ENCODE measurements at regions not wholly inside any gene's neighbourhood (a gene's known extent, or its start where the extent isn't known, plus 50 kb on each side); places are given as distances from the start of the nearest gene placed in this dataset.

DNA sequence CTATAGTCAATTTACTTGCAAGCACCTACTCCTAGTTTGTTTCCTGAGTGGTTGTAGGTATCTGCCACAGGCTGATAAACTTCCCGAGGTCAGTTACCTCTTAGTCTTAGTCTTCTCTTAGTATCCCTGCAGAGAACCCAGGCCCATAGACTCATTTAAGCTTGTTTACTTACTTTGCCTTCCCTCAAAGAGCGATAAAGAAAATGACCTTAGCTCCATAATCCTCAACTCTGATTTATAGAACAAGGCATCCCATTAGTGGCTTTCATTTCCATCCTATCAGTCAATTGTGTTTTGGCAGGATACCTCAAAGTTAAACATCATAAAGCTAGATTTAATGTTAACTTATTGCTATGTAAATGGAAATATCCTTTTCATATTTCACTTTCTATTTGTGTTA lies 119.7 kb downstream of the UCHL5 start:
- TF ChIP-seq, protein P1, sequence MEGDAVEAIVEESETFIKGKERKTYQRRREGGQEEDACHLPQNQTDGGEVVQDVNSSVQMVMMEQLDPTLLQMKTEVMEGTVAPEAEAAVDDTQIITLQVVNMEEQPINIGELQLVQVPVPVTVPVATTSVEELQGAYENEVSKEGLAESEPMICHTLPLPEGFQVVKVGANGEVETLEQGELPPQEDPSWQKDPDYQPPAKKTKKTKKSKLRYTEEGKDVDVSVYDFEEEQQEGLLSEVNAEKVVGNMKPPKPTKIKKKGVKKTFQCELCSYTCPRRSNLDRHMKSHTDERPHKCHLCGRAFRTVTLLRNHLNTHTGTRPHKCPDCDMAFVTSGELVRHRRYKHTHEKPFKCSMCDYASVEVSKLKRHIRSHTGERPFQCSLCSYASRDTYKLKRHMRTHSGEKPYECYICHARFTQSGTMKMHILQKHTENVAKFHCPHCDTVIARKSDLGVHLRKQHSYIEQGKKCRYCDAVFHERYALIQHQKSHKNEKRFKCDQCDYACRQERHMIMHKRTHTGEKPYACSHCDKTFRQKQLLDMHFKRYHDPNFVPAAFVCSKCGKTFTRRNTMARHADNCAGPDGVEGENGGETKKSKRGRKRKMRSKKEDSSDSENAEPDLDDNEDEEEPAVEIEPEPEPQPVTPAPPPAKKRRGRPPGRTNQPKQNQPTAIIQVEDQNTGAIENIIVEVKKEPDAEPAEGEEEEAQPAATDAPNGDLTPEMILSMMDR (IDR thresholded peaks at IDR 0.05): no peak
- no peak overlapping the region for H3K27ac ChIP-seq
- FAIRE-seq: peak; percentile 91
- no peaks in the 10 kb centered on the region for H3K9me3 ChIP-seq
- intact Hi-C loops (cut with DNase I): no loop called here
- no peaks in the 10 kb centered on the region for H3K36me3 ChIP-seq
- no peak overlapping the region for H3K4me3 ChIP-seq
- WGBS, 2 donors: 61 to 64% methylated on average over 2 of the region's 2 CpGs
- no peak for ATAC-seq
- H3K4me1 ChIP-seq: no peaks in the 10 kb centered on the region
- no peaks in the 10 kb centered on the region for H3K27me3 ChIP-seq
- DNase-seq: no peak

DNA sequence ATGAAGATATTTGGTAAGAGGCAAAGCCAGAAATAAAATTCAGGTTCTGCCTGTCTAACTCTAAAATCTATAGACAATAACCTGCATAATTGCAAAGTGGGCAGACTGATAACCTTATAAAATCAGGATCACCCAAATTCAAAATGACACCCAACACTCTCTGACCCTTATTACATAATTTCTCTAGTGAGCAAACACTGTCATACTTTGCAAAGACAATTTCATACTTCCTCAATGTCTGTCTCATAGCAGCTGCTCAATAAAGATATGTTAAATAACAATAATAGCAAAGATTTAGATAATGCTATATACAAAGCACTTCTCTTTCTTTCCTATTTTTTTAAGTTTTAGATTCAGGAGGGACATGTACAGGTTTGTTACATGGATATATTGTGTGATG lies 118.5 kb downstream of the UCHL5 start:
- Histone ChIP-seq H3K27me3 (no peaks in the 10 kb centered on the region), H3K9me3 (no peaks in the 10 kb centered on the region), H3K36me3 (no peaks in the 10 kb centered on the region), H3K4me1 (no peaks in the 10 kb centered on the region), H3K27ac (no peak overlapping the region), H3K4me3 (no peak overlapping the region)
- TF ChIP-seq, protein P1 (IDR thresholded peaks at IDR 0.05): no peak
- no peak for FAIRE-seq
- no peak for DNase-seq
- no peak for ATAC-seq
- intact Hi-C loops (cut with DNase I): no loop called here

DNA sequence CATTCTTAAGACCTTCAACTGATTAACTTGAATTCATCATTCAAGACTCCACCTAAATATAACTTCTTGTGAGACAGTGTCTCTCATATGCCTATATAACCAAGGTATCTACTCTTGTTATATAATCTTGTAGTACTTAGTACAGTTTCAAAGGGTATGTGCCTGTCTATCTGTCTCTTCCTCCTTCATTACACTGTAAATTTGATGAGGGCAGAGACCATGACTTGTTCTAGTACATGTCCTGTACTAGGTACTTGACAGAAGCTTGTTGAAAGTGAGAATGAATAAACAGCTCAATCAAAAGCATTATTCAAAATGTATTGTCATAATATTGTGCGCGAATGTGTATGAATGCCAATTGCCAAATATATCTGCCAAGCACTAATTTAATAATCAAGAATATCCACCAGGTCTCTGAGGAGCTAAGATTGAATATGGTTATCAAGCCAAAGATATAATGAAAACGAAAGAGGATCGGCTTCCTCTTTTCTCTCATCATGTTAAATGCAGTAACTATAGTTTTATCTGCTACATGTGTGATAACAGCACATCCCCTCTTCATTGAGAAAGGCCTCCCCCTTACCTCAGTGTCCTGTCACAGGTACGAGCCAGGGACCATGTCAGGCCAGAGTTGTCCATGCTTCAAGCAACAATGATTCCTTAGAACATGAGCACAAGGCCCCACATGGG lies 117.3 kb downstream of the UCHL5 start:
- Histone ChIP-seq H3K9me3 (no peaks in the 10 kb centered on the region), H3K36me3 (no peaks in the 10 kb centered on the region), H3K4me1 (no peaks in the 10 kb centered on the region), H3K4me3 (no peak overlapping the region), H3K27me3 (no peaks in the 10 kb centered on the region), H3K27ac (no peak overlapping the region)
- WGBS, 2 donors: 91 to 96% methylated on average over 5 of the region's 5 CpGs
- intact Hi-C loops (cut with DNase I): no loop called here
- FAIRE-seq: no peak
- no peak for ATAC-seq
- TF ChIP-seq, protein P1 (IDR thresholded peaks at IDR 0.05): no peak
- DNase-seq: no peak

DNA sequence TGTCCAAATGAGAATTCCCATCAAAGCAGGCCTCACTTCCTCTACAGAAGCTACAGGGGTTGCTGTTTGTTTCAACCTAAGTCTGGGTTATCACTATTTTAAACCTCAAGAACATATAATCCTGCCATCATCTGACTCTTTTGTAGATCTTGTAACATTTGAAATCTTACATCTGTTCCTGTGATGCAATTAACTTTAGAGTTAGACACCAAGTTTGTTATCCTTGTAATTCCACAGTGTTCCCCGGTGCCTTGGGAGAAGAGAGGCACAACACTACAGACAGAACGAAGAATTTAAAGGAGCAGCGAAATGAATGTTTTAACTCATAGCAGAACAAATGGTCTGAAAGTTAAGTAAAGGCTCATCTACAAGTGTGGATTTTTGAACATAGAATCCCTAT lies 116.1 kb downstream of the UCHL5 start:
- no peaks in the 10 kb centered on the region for H3K9me3 ChIP-seq
- intact Hi-C loops (cut with DNase I): no loop called here
- TF ChIP-seq, protein P1 (IDR thresholded peaks at IDR 0.05): no peak
- H3K36me3 ChIP-seq: no peaks in the 10 kb centered on the region
- no peak for DNase-seq
- FAIRE-seq: no peak
- H3K4me1 ChIP-seq: no peaks in the 10 kb centered on the region
- no peaks in the 10 kb centered on the region for H3K27me3 ChIP-seq
- no peak for ATAC-seq
- no peak overlapping the region for H3K4me3 ChIP-seq
- WGBS, 2 donors: 92% methylated on average over 3 of the region's 3 CpGs
- H3K27ac ChIP-seq: no peak overlapping the region

DNA sequence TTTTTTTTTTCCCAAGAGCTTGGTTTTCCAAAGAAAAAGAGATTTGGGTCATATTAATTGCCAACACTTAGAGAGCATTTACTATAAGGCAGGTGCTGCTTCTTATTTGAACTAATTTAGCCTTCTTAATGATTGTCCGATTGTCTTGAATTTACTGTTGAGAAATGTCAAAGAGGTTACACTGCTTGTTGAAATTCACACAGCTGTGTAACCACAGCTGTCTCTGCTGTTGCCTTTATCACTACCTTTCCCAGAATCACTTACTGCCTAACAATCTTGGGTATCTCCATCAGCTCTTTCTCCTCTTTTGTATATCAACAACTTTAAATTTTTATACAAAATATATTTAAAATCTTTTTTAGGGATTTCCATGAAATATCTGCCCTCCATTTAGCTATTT lies 115.6 kb downstream of the UCHL5 start:
- 36 to 54% methylated on average over 1 of the region's 1 CpG for WGBS, 2 donors
- Histone ChIP-seq H3K9me3 (no peaks in the 10 kb centered on the region), H3K36me3 (no peaks in the 10 kb centered on the region), H3K27me3 (no peaks in the 10 kb centered on the region), H3K27ac (no peak overlapping the region), H3K4me3 (no peak overlapping the region), H3K4me1 (no peaks in the 10 kb centered on the region)
- no peak for DNase-seq
- intact Hi-C loops (cut with DNase I): no loop called here
- no peak for ATAC-seq
- TF ChIP-seq, protein P1 (IDR thresholded peaks at IDR 0.05): no peak
- FAIRE-seq: no peak

Data from pancreas (tissue), 10 donors.